ENCODE measurements at regions not wholly inside any gene's neighbourhood (a gene's known extent, or its start where the extent isn't known, plus 50 kb on each side); places are given as distances from the start of the nearest gene placed in this dataset.

DNA sequence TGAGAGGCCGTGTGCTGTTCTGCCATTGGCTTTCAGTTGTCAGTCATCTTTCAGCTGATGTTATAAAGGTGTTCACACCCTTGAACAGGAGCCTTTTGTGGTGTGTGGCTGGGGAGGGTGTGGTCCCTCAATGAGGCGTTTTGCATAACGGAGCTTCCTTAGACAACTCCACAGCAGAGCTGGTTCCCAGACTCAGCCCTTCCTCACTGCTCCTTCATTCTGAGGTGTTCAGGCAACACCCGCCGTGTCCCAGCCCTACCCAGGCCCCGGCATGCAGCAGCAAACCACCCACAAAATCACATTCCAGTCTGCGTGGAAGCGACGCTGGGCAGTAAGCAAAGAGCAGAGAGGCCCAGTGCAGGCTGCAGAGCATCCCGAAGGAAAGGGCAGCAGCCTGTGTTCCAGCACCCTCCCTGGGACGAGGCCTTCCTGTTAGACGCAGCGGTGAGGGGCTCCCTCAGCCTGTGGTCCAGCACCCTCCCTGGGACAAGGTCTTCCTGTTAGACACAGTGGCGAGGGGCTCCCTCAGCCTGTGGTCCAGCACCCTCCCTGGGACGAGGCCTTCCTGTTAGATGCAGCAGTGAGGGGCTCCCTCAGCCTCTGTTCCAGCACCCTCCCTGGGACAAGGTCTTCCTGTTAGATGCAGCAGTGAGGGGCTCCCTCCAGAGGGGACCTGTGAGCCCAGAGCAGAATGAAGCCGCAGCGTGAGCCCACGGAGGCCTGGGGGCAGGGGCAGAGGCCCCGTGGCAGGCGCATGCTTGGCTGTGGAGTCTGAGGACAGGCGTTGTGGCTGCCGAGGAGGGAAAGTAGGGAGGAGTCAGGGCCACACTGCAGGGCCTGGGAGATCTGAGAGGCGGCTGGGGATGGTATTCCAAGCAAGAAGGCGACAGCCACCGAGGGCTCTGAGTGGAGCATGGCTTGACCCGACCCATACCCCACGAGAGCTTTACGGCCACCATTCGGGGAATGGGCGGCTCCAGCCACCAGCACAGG is 201.8 kb upstream of the HDAC4 start:
- Histone ChIP-seq H3K36me3 (ENCODE audit: control insufficient read depth in 2 of 2, insufficient read depth in 1 of 2, low read length in 2 of 2) (no peaks in the 10 kb centered on the region), H3K9me3 (ENCODE audit: control insufficient read depth, insufficient read depth, low read depth, low read length) (no peaks in the 10 kb centered on the region), H3K4me3 (ENCODE audit: low read depth, low read length) (no peak overlapping the region), H3K27ac (ENCODE audit: extremely low read depth, low read depth, low read length) (no peak overlapping the region), H3K4me1 (ENCODE audit: control insufficient read depth, insufficient read depth, low read length) (no peaks in the 10 kb centered on the region)
- ChIA-PET POLR2A (no interaction called here), CTCF (no interaction called here)
- TF ChIP-seq ZNF514 (tag by site-specific recombination; IDR thresholded peaks at IDR 0.05) (no peak), ZSCAN23 (tag by site-specific recombination; IDR thresholded peaks at IDR 0.05) (no peak), ZNF354C (tag by site-specific recombination; IDR thresholded peaks at IDR 0.05; ENCODE audit: borderline replicate concordance, low read depth) (no peak), SCRT2 (tag by site-specific recombination; IDR thresholded peaks at IDR 0.05) (no peak), ZNF48 (tag by site-specific recombination; IDR thresholded peaks at IDR 0.05) (no peak), ZNF660 (tag by site-specific recombination; IDR thresholded peaks at IDR 0.05) (no peak)
- TF ChIP-seq, protein P1, sequence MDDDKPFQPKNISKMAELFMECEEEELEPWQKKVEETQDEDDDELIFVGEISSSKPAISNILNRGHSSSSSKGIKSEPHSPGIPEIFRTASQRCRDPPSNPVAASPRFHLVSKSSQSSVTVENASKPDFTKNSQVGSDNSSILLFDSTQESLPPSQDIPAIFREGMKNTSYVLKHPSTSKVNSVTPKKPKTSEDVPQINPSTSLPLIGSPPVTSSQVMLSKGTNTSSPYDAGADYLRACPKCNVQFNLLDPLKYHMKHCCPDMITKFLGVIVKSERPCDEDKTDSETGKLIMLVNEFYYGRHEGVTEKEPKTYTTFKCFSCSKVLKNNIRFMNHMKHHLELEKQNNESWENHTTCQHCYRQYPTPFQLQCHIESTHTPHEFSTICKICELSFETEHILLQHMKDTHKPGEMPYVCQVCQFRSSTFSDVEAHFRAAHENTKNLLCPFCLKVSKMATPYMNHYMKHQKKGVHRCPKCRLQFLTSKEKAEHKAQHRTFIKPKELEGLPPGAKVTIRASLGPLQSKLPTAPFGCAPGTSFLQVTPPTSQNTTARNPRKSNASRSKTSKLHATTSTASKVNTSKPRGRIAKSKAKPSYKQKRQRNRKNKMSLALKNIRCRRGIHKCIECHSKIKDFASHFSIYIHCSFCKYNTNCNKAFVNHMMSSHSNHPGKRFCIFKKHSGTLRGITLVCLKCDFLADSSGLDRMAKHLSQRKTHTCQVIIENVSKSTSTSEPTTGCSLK (tag by site-specific recombination; IDR thresholded peaks at IDR 0.05): no peak

DNA sequence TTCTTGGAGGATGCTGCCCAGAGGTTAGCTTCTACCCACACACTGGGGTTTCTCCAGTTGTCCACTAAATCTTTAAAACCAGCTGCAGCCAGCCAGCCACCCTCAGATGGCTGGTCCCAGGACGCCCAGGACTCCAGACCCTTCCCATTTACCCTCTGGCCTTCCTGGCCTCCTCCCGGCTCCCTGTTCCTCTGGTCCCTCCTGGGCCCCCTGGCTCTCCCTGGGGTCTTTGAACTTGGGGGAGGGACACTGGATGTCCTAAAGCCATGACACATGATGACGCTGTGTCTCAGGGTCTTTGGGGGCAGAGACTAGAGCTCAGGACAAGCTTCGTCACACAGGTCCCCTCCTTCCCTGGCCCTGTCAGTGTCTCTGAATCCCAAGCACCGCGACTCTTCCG is 201.1 kb upstream of the HDAC4 start:
- no peaks in the 10 kb centered on the region for H3K9me3 ChIP-seq (ENCODE audit: control insufficient read depth, insufficient read depth, low read depth, low read length)
- H3K4me1 ChIP-seq (ENCODE audit: control insufficient read depth, insufficient read depth, low read length): no peaks in the 10 kb centered on the region
- ChIA-PET CTCF (no interaction called here), POLR2A (no interaction called here)
- no peaks in the 10 kb centered on the region for H3K36me3 ChIP-seq (ENCODE audit: control insufficient read depth in 2 of 2, insufficient read depth in 1 of 2, low read length in 2 of 2)
- no peak for TF ChIP-seq ZNF707 (tag by site-specific recombination; IDR thresholded peaks at IDR 0.05)
- TF ChIP-seq, protein P2, sequence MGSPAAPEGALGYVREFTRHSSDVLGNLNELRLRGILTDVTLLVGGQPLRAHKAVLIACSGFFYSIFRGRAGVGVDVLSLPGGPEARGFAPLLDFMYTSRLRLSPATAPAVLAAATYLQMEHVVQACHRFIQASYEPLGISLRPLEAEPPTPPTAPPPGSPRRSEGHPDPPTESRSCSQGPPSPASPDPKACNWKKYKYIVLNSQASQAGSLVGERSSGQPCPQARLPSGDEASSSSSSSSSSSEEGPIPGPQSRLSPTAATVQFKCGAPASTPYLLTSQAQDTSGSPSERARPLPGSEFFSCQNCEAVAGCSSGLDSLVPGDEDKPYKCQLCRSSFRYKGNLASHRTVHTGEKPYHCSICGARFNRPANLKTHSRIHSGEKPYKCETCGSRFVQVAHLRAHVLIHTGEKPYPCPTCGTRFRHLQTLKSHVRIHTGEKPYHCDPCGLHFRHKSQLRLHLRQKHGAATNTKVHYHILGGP (tag by site-specific recombination; IDR thresholded peaks at IDR 0.05): no peak
- TF ChIP-seq ZNF776 (tag by site-specific recombination; IDR thresholded peaks at IDR 0.05; ENCODE audit: borderline replicate concordance): no peak
- TF ChIP-seq ZBTB48 (tag by site-specific recombination; IDR thresholded peaks at IDR 0.05): no peak
- no peak for TF ChIP-seq HOXC10 (CRISPR knock-in tag; IDR thresholded peaks at IDR 0.05)
- no peak for TF ChIP-seq ZNF837 (tag by site-specific recombination; IDR thresholded peaks at IDR 0.05)
- TF ChIP-seq ZNF514 (tag by site-specific recombination; IDR thresholded peaks at IDR 0.05): no peak
- TF ChIP-seq, protein P3, sequence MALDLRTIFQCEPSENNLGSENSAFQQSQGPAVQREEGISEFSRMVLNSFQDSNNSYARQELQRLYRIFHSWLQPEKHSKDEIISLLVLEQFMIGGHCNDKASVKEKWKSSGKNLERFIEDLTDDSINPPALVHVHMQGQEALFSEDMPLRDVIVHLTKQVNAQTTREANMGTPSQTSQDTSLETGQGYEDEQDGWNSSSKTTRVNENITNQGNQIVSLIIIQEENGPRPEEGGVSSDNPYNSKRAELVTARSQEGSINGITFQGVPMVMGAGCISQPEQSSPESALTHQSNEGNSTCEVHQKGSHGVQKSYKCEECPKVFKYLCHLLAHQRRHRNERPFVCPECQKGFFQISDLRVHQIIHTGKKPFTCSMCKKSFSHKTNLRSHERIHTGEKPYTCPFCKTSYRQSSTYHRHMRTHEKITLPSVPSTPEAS (tag by site-specific recombination; IDR thresholded peaks at IDR 0.05): no peak
- TF ChIP-seq, protein P4, sequence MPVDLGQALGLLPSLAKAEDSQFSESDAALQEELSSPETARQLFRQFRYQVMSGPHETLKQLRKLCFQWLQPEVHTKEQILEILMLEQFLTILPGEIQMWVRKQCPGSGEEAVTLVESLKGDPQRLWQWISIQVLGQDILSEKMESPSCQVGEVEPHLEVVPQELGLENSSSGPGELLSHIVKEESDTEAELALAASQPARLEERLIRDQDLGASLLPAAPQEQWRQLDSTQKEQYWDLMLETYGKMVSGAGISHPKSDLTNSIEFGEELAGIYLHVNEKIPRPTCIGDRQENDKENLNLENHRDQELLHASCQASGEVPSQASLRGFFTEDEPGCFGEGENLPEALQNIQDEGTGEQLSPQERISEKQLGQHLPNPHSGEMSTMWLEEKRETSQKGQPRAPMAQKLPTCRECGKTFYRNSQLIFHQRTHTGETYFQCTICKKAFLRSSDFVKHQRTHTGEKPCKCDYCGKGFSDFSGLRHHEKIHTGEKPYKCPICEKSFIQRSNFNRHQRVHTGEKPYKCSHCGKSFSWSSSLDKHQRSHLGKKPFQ (tag by site-specific recombination; IDR thresholded peaks at IDR 0.05): no peak
- no peak for TF ChIP-seq ZEB2 (tag by site-specific recombination; IDR thresholded peaks at IDR 0.05)
- TF ChIP-seq, protein P5, sequence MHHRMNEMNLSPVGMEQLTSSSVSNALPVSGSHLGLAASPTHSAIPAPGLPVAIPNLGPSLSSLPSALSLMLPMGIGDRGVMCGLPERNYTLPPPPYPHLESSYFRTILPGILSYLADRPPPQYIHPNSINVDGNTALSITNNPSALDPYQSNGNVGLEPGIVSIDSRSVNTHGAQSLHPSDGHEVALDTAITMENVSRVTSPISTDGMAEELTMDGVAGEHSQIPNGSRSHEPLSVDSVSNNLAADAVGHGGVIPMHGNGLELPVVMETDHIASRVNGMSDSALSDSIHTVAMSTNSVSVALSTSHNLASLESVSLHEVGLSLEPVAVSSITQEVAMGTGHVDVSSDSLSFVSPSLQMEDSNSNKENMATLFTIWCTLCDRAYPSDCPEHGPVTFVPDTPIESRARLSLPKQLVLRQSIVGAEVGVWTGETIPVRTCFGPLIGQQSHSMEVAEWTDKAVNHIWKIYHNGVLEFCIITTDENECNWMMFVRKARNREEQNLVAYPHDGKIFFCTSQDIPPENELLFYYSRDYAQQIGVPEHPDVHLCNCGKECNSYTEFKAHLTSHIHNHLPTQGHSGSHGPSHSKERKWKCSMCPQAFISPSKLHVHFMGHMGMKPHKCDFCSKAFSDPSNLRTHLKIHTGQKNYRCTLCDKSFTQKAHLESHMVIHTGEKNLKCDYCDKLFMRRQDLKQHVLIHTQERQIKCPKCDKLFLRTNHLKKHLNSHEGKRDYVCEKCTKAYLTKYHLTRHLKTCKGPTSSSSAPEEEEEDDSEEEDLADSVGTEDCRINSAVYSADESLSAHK (tag by site-specific recombination; IDR thresholded peaks at IDR 0.05): no peak
- no peak overlapping the region for H3K4me3 ChIP-seq (ENCODE audit: low read depth, low read length)
- H3K27ac ChIP-seq (ENCODE audit: extremely low read depth, low read depth, low read length): no peak overlapping the region

Measured in HEK293 (cell line).